ENCODE measurements at regions not wholly inside any gene's neighbourhood (a gene's known extent, or its start where the extent isn't known, plus 50 kb on each side); places are given as distances from the start of the nearest gene placed in this dataset.

DNA sequence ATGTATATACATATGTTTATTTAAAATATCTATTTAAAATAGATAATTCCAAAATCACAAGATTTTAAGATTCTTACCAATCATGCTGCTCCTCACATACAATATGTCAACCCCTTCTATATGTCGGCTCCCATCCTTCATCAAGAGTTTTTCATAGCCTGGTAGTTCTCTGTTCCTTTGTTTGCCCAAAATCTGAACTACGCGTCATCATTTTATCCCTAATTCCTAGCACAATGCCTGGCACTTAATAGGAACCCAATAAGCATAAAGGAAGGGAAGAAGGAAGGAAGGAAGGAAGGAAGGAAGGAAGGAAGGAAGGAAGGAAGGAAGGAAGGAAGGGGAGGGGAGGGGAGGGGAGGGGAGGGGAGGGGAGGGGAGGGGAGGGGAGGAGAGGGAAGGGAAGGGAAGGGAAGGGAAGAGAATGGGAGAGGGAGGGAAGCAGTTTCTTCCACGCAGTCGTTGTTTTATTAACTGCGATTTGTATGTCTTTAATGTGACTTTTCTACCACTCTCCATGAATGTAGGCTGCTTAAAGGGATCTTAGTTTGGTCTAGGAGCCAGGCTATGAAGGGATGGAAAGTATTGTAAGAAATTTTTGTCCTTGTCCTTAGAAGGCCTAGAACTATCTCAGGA lies 83.3 kb upstream of the PCGF5 start:
- Histone ChIP-seq H3K27me3 (ENCODE audit: insufficient read depth, low read depth) (no peaks in the 10 kb centered on the region), H3F3A (ENCODE audit: insufficient read depth, low read depth) (peaks cover 8% of the 10 kb centered on the region), H2AFZ (no peak overlapping the region), H3K27ac (no peak overlapping the region), H4K20me1 (ENCODE audit: insufficient read depth) (no peaks in the 10 kb centered on the region), H3K4me2 (no peak overlapping the region), H3K4me3 (no peak overlapping the region), H3K9me3 (ENCODE audit: insufficient read depth, low read depth) (no peaks in the 10 kb centered on the region), H3K36me3 (ENCODE audit: low read depth) (no peaks in the 10 kb centered on the region), H3K79me2 (ENCODE audit: low read depth) (no peaks in the 10 kb centered on the region), H3K9me2 (ENCODE audit: insufficient read depth) (no peaks in the 10 kb centered on the region), H3K4me1 (replicated peaks; ENCODE audit: insufficient read depth) (peaks cover 9% of the 10 kb centered on the region)
- TF ChIP-seq EZH2 (IDR thresholded peaks at IDR 0.05; ENCODE audit: low read depth): no peak
- TF ChIP-seq, protein P1, sequence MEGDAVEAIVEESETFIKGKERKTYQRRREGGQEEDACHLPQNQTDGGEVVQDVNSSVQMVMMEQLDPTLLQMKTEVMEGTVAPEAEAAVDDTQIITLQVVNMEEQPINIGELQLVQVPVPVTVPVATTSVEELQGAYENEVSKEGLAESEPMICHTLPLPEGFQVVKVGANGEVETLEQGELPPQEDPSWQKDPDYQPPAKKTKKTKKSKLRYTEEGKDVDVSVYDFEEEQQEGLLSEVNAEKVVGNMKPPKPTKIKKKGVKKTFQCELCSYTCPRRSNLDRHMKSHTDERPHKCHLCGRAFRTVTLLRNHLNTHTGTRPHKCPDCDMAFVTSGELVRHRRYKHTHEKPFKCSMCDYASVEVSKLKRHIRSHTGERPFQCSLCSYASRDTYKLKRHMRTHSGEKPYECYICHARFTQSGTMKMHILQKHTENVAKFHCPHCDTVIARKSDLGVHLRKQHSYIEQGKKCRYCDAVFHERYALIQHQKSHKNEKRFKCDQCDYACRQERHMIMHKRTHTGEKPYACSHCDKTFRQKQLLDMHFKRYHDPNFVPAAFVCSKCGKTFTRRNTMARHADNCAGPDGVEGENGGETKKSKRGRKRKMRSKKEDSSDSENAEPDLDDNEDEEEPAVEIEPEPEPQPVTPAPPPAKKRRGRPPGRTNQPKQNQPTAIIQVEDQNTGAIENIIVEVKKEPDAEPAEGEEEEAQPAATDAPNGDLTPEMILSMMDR (conservative IDR thresholded peaks at IDR 0.05): no peak
- ChIA-PET POLR2A (ENCODE audit: unreplicated experiment) (no interaction called here), CTCF (no interaction called here)
- intact Hi-C loops (cut with micrococcal nuclease; ENCODE audit: unreplicated experiment): no loop called here
- DNase-seq: no peak
- BruUV-seq (replicated peaks): no TSS peak

DNA sequence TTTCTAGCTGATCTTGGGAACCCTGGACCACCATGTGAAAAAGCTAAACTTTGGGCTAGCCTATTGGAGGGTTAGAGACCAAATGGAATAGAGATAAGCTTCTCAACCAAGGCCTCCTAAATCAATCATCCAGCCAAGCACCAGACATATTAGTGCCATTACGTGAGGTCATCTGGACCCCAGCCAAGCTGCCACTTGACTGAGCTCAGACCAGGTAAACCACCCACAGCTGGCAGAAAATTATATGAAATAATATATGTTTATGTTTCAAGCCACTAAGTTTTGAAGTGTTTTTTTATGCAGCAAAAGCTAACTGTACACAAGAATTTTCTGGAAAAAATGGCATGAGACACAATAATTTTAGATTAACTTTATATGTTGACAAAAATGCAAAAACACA lies 82.6 kb upstream of the PCGF5 start:
- H3K36me3 ChIP-seq (ENCODE audit: low read depth): no peaks in the 10 kb centered on the region
- H3K27ac ChIP-seq: no peak overlapping the region
- peaks cover 13% of the 10 kb centered on the region for H3K4me1 ChIP-seq (replicated peaks; ENCODE audit: insufficient read depth)
- no peaks in the 10 kb centered on the region for H4K20me1 ChIP-seq (ENCODE audit: insufficient read depth)
- TF ChIP-seq EZH2 (IDR thresholded peaks at IDR 0.05; ENCODE audit: low read depth): no peak
- TF ChIP-seq, protein P1 (conservative IDR thresholded peaks at IDR 0.05): no peak
- no peaks in the 10 kb centered on the region for H3K79me2 ChIP-seq (ENCODE audit: low read depth)
- CTCF ChIA-PET: no interaction called here
- H3F3A ChIP-seq (ENCODE audit: insufficient read depth, low read depth): peaks cover 13% of the 10 kb centered on the region
- H3K9me2 ChIP-seq (ENCODE audit: insufficient read depth): no peaks in the 10 kb centered on the region
- H2AFZ ChIP-seq: no peak overlapping the region
- no peaks in the 10 kb centered on the region for H3K27me3 ChIP-seq (ENCODE audit: insufficient read depth, low read depth)
- intact Hi-C loops (cut with micrococcal nuclease; ENCODE audit: unreplicated experiment): no loop called here
- H3K4me2 ChIP-seq: no peak overlapping the region
- DNase-seq: no peak
- no peak overlapping the region for H3K4me3 ChIP-seq
- no TSS peak for BruUV-seq (replicated peaks)
- H3K9me3 ChIP-seq (ENCODE audit: insufficient read depth, low read depth): no peaks in the 10 kb centered on the region
- POLR2A ChIA-PET (ENCODE audit: unreplicated experiment): no interaction called here

DNA sequence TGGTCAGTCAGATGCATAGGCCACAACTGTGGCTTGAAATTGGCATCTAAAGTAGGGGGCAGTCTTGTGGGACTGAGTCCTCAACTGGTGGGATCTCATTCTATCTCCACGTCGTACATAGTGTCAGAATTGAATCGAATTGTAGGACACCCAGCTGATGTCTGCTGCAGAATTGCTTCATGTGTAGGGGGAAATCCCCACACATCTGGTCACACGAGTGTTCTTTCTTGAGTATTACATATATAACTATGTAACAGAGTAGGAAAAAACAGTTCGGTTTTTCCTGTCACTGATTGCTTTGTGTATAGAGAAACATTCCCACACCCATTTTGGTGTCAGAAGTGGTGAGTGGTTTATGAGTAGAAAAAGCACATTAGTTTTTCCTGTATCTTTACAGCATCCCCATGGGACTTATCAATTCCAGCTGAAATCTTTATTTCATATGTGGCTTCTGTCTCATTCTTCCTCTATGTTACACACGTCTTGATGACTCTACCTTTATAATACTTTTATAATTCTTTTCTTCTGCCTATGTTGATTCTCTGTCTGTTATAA lies 79.4 kb upstream of the PCGF5 start:
- no TSS peak for BruUV-seq (replicated peaks)
- no peak overlapping the region for H3K27ac ChIP-seq
- no peaks in the 10 kb centered on the region for H4K20me1 ChIP-seq (ENCODE audit: insufficient read depth)
- TF ChIP-seq, protein P1 (conservative IDR thresholded peaks at IDR 0.05): no peak
- no peak for TF ChIP-seq EZH2 (IDR thresholded peaks at IDR 0.05; ENCODE audit: low read depth)
- peaks cover 13% of the 10 kb centered on the region for H3K4me1 ChIP-seq (replicated peaks; ENCODE audit: insufficient read depth)
- H3F3A ChIP-seq (ENCODE audit: insufficient read depth, low read depth): peaks cover 13% of the 10 kb centered on the region
- H3K4me2 ChIP-seq: no peak overlapping the region; the same call in 1 of the 2 replicates
- ChIA-PET CTCF (no interaction called here), POLR2A (ENCODE audit: unreplicated experiment) (no interaction called here)
- no peaks in the 10 kb centered on the region for H3K36me3 ChIP-seq (ENCODE audit: low read depth)
- no peak for DNase-seq
- no peaks in the 10 kb centered on the region for H3K9me2 ChIP-seq (ENCODE audit: insufficient read depth)
- H3K79me2 ChIP-seq (ENCODE audit: low read depth): no peaks in the 10 kb centered on the region
- H2AFZ ChIP-seq: no peak overlapping the region
- no peaks in the 10 kb centered on the region for H3K9me3 ChIP-seq (ENCODE audit: insufficient read depth, low read depth)
- H3K4me3 ChIP-seq: no peak overlapping the region
- no peaks in the 10 kb centered on the region for H3K27me3 ChIP-seq (ENCODE audit: insufficient read depth, low read depth)
- intact Hi-C loops (cut with micrococcal nuclease; ENCODE audit: unreplicated experiment): no loop called here

Data from PC-9 (cell line).